Upper lobe of left lung (tissue), 4 donors: ENCODE measurements at regions not wholly inside any gene's neighbourhood (a gene's known extent, or its start where the extent isn't known, plus 50 kb on each side); places are given as distances from the start of the nearest gene placed in this dataset.

Experiments
- CTCF ChIP-seq, 6 experiments: fragments of 450-650 bp in 4 of 6; fragments of 200-600 bp in 2 of 6; sonication (generic) in 2 of 6; IDR thresholded peaks; one replicate each; pipeline ENCODE4 v1.5.1; 2016 to 2019; ENCODE audit warnings: antibody characterized with exemption in 6 of 6
- EP300 ChIP-seq, 4 donors: sonication (generic); formaldehyde crosslinking; IDR thresholded peaks; one replicate each; pipeline ENCODE4 v1.5.1; 2017; ENCODE audit warnings: antibody characterized with exemption in 4 of 4, control low read depth in 2 of 4
- POLR2A ChIP-seq, 4 donors: fragments of 450-650 bp; IDR thresholded peaks; one replicate each; pipeline ENCODE4 v1.5.1; 2016 to 2017; ENCODE audit warnings: antibody characterized with exemption in 4 of 4, mild to moderate bottlenecking in 2 of 4
- POLR2AphosphoS5 ChIP-seq, 2 donors: sonication (generic); formaldehyde crosslinking; IDR thresholded peaks; one replicate each; pipeline ENCODE4 v1.5.1; 2017; ENCODE audit warnings: antibody characterized with exemption in 2 of 2

GRCh38 chr9:29199975-29200374 lies 1626.7 kb upstream of the C9orf72 start:
- TF ChIP-seq CTCF (IDR thresholded peaks at IDR 0.05): no peak
- TF ChIP-seq EP300 (IDR thresholded peaks at IDR 0.05): no peak
- no peak for TF ChIP-seq POLR2A (IDR thresholded peaks at IDR 0.05)
- no peak for TF ChIP-seq POLR2AphosphoS5 (IDR thresholded peaks at IDR 0.05)
